MV-4-11 (cell line): ENCODE measurements at regions not wholly inside any gene's neighbourhood (a gene's known extent, or its start where the extent isn't known, plus 50 kb on each side); places are given as distances from the start of the nearest gene placed in this dataset.
A peak's percentile ranks its signal among the peaks of the same experiment; 100 is the strongest.

ENCODE experiments used
- DNase-seq: peaks from one replicate; lab custom pipeline; 2025; lab: John Stamatoyannopoulos, UW

GRCh38 chr14:86897704-86898513 is 1095.1 kb downstream of the GALC start:
- DNase-seq: no peak

DNA sequence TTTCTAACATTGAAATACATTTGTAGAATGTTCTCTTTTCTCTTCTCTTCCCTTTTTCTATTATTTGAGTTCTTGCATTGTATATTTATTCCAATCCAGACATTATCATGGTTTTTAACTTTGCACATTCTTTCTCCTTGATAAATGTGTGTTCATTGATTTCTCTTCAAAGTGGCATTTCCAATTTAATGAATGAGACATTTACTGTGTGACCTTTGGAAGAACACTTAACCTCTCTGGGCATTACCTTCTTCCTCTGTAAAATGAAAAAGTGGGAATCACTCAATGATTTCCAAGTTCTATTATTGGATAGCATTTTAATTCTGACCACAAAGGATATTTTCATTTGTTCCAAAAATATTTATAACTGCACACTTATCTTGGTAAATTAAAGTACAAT is 1095.8 kb downstream of the GALC start:
- DNase-seq: no peak

DNA sequence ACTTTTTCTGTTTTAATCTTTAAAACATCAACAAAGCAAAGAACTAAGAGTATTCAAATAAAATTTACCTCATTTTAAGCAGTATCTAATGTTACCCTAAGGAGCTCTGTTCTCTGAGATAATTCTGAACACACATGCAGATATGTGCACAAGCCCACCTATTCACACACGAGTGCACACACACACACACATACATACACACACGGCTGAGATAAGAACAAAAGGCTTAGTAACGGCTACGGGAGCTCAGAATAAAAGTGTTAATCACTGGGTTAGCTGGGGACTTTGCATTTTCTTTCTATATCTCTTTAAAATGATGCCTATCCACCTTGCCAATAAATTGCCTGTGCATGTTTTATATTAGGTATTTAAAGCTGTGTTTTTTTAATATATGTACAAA is 1096.3 kb downstream of the GALC start:
- DNase-seq: no peak

DNA sequence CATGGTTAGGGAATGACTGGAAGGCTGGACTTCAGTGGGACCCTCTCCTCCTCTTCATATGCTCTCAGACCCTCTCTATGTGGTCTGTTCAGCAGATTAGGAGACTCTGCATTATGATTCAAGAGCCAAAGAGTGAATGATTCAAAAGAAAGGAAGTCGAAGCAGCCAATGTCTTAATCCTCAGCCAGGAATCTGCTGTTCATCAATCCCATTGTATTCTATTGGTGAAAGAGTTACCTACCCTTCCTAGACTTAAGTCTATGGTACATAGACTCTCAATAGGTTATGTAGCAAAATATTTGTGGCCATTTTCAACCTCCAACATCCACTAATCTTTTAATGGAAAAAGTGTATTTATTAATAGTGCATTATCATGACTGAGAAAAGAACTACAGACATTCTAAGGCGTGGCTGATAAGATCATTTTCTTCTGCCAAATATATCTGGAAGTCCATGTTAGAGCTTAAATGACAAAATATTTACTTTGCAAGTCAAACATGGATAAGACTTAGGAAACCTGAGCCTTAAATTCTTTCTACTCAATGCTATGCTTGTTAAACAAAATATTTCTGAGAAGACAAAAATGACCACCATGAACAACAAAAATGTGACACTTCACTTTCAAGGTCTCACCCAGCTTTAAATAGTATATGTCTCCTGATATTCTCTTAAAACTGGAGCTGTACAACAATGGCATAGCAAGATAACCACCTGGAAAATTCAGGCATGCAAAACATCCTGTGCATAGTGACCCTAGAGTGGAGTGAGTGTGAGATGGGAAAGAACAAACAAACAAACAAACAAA is 1100.6 kb downstream of the GALC start:
- DNase-seq: no peak

DNA sequence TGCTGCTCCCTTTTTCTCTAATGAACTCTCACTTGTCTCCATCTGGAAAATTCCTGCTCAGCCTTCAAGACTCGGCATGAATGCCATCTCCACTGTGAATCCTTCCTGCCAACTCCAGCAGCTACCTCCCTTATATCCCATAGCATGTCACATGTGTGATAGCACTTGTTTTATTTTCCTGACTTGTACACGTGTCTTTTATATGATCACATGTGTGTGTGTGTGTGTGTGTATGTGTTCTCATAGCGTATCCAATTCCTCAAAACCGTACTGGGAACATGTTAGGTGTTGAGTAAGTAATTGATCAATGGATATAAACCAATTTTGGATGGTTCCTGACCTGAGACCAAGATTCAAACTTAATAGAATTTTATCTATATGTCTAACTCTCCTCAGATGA is 1107.7 kb downstream of the GALC start:
- no peak for DNase-seq

GRCh38 chr14:86884498-86884897 is 1108.5 kb downstream of the GALC start:
- DNase-seq: no peak

DNA sequence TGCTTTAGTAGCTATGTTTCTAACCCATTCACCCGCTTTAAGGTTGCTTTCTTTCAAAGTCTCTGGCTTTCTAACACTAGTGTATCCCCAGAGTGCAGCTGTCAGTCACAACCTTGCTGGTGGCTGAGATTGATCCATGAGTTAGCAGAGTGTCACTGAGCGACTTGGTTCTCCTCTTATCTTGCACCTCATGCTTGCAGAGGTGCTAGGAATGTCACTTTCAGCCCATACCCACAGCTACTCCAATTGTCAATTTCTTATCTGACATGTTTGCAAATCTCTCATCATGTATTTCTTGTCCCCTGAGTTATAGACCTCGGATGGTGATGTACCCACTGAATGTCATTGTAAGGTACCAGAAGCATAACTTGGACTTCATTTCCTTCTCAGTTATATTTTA is 1110.2 kb downstream of the GALC start:
- DNase-seq: no peak

GRCh38 chr14:86865934-86866333 is 1127.0 kb downstream of the GALC start:
- no peak for DNase-seq

DNA sequence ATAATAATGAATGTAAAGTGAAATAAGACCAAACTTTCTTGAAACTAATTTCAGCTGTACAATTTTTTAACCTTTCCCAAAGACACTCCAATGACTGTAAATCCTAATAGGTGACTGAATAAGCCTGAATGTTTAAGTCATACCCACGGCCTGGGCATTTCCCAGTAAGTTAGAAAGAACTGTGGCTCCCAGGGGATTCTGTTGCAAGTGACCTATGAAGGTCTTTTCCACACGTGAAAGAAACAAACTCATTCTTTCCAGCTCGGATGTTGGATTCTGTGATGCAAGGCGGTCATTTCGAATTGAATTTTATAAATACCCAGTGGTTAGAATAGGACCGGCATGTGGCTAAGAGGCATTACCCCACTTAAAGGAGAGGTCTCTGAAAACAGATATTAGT is 1134.4 kb downstream of the GALC start:
- DNase-seq: no peak

- no peak for DNase-seq
Measured at GRCh38 chr14:86858031-86858430, 1135.0 kb downstream of the GALC start.

DNA sequence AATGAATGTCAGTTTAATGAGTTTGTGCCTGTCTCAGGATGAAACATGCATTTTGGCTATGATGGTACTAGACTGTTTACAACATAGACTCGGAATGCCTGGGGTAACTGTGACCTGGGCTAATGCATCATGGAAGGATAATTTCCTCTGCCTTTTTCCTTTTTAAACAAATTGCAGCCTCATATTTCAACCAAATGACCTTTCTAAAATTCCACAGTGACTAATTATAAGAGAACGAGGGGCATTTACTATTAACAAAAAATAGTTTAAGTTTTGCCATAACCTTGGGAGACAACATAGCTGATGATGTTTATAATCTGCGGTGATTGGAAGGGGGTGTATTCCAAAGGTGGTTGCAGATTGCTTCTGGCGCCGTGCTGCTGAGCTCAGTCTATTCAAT is 1140.5 kb downstream of the GALC start:
- no peak for DNase-seq

- no peak for DNase-seq
Measured at GRCh38 chr14:86847140-86847539, 1145.8 kb downstream of the GALC start.

GRCh38 chr14:86838363-86838762 is 1154.6 kb downstream of the GALC start:
- no peak for DNase-seq

GRCh38 chr14:86826661-86827060 is 1166.3 kb downstream of the GALC start:
- no peak for DNase-seq

GRCh38 chr14:86824167-86824566 is 1168.8 kb downstream of the GALC start:
- DNase-seq: no peak

DNA sequence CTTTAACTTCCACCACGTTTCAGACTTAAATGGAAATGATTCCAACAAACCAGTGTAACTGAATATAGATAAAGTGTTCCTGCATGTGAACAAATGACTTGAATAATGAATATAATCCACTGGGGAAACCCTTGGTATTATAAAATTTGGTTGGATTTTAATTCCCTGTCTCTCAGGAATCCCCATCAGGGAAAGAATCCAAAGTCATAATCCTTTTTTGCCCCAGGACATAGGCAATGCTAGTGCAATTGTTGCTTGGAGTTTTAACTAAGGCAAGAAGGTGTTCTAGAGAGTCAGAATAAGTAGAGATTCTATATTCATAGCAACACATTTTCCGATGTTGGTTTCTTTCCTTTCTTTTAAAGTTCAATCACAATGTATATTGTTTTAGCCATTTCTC is 1169.4 kb downstream of the GALC start:
- no peak for DNase-seq

GRCh38 chr14:86815341-86815740 is 1177.6 kb downstream of the GALC start:
- DNase-seq: no peak

GRCh38 chr14:86802726-86803125 is 1190.3 kb downstream of the GALC start:
- peak; percentile 9 for DNase-seq

- DNase-seq: peak; percentile 85
Measured at GRCh38 chr14:86799244-86799647, 1193.7 kb downstream of the GALC start.

- no peak for DNase-seq
Measured at GRCh38 chr14:86798330-86798729, 1194.7 kb downstream of the GALC start.

DNA sequence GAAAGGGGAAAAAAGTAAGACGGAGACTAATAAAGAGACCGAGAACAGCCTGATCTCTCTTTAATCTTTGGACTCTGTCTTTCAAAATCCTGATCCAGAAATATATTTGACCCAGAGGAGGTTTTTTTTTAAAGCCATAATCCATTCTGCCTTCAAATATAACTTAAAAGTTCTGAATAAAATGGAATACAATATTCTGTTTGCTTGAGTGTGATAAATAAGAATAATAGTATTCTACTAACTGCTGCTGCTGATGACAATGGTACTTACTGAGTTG is 1196.0 kb downstream of the GALC start:
- no peak for DNase-seq

DNA sequence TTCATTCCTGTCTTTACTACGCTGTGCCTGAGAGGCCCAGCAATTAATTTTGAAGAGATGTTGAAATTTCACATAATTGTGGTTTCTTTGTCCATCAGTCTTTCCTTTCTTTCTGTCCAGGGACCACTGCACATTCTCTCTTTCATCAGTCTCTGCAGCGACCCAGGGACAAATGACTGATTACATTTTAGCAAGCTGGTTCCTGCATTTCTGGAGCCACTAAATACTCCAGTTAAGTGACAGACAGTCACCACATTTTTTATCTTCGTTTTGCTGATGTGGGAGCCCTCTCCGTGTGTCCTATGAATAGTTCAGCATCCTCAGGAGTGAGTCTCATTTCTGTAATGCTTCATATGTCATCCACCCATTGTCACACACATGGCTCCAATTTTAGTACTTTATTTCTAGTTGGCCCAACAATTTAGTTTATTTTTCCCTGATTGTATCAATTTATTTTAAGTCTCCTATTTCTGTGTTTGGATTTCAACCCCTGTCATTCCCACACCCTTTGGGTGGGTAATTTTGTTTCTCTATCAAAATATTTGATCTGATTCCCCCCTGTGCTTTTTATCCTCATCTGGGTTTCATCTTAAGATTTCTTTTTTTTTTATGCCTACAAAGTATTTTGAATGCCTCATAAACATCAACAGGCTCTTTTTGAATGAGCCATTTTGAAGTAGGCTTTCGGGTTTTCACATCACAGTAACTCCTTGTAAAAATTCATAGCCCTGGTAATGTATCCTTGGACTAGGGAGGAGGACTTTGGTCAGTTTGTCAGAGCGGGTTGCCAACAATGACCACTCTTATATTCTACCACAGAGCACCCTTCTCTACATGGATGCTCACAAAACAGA is 1196.5 kb downstream of the GALC start:
- DNase-seq: peak; percentile 59

- DNase-seq: no peak
Measured at GRCh38 chr14:86794689-86795088, 1198.3 kb downstream of the GALC start.
